Fibroblast of lung (primary cell): ENCODE measurements at regions not wholly inside any gene's neighbourhood (a gene's known extent, or its start where the extent isn't known, plus 50 kb on each side); places are given as distances from the start of the nearest gene placed in this dataset.

Experiments used
- DNase-seq, 2 donors: peaks; one replicate each; pipeline versions ENCODE4 v3.0.0 to v3.0.0-alpha.2; 2010; ENCODE audit warnings: low read depth in 2 of 2
- H2AFZ ChIP-seq: 2 replicates; pipeline ENCODE4 v1.5.1; 2012; ENCODE audit warnings: low read length, control low read depth, inconsistent platforms
- H3K27ac ChIP-seq: 2 replicates; pipeline ENCODE4 v1.5.1; 2011; ENCODE audit warnings: low read length, control low read depth; ENCODE audit not compliant: insufficient read depth
- H3K27me3 ChIP-seq: 2 replicates; pipeline ENCODE4 v1.5.1; 2011; ENCODE audit warnings: mild to moderate bottlenecking, low read length; ENCODE audit not compliant: control insufficient read depth, insufficient read depth
- H3K36me3 ChIP-seq: 2 replicates; pipeline ENCODE4 v1.5.1; 2011; ENCODE audit warnings: low read length; ENCODE audit not compliant: control insufficient read depth, insufficient read depth
- H3K4me1 ChIP-seq: 2 replicates; pipeline ENCODE4 v1.5.1; 2011; ENCODE audit warnings: low read length; ENCODE audit not compliant: control insufficient read depth, insufficient read depth; ENCODE audit errors: extremely low read depth
- H3K4me2 ChIP-seq: 2 replicates; pipeline ENCODE4 v1.5.1; 2011; ENCODE audit warnings: low read length, control low read depth; ENCODE audit not compliant: insufficient read depth; ENCODE audit errors: extremely low read depth
- H3K4me3 ChIP-seq, 4 experiments: fragments of 200-600 bp in 1 of 4; sonication (generic) in 1 of 4; replicated peaks in 1 of 4; 2 replicates each; pipeline ENCODE4 v1.5.1; 2011 to 2016; ENCODE audit warnings: low read length in 4 of 4, low read depth in 3 of 4, mild to moderate bottlenecking in 3 of 4, control low read depth in 2 of 4, inconsistent platforms in 1 of 4, mixed read lengths in 1 of 4; ENCODE audit not compliant: insufficient read depth in 1 of 4; ENCODE audit errors: control extremely low read depth in 1 of 4
- H3K79me2 ChIP-seq: 2 replicates; pipeline ENCODE4 v1.5.1; 2012; ENCODE audit warnings: mild to moderate bottlenecking, low read length, inconsistent platforms; ENCODE audit not compliant: control insufficient read depth, insufficient read depth
- H3K9ac ChIP-seq: 2 replicates; pipeline ENCODE4 v1.5.1; 2011; ENCODE audit warnings: mild to moderate bottlenecking, low read length, control low read depth; ENCODE audit not compliant: insufficient read depth
- H3K9me3 ChIP-seq: 2 replicates; pipeline ENCODE4 v1.5.1; 2012; ENCODE audit warnings: low read depth, low read length; ENCODE audit not compliant: control insufficient read depth, insufficient read depth
- H4K20me1 ChIP-seq: 2 replicates; pipeline ENCODE4 v1.5.1; 2011; ENCODE audit warnings: low read length; ENCODE audit not compliant: control insufficient read depth, insufficient read depth; ENCODE audit errors: extremely low read depth
- EZH2 ChIP-seq: IDR thresholded peaks from 2 replicates; pipeline ENCODE4 v1.5.1; 2012; ENCODE audit warnings: low read length, control low read depth, mild to moderate bottlenecking; ENCODE audit errors: missing control alignments
- TF ChIP-seq, protein P1 (sequence below), 2 donors: IDR thresholded peaks in 1 of 2; conservative IDR thresholded peaks in 1 of 2; 1 replicate in 1 of 2; 2 replicates in 1 of 2; pipeline ENCODE4 v1.5.1; 2011 to 2012; ENCODE audit warnings: low read length in 2 of 2, control low read depth in 1 of 2, inconsistent platforms in 1 of 2, low read depth in 1 of 2, mild to moderate bottlenecking in 1 of 2

DNA sequence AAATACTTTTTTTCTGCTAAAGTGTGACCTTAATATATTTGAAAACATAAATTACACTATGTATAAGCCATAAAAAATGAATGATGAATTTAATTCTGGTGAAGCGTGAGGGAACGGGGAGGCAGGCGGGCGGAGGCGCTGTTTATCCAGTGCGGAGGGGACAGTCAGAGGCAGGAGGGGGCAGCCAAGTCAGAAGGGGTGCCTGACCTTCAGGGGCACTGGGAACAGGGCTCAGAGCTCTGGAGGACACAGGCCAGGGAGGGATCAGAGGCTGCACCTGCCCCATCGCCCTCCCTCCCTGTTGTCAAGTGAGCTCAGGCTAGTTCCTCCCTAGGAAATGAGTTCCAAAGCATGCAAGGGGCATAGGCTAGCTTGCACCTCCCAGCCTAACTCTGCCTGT lies 82.0 kb upstream of the CASZ1 start:
- no peak overlapping the region for H3K27ac ChIP-seq
- no peak overlapping the region for H3K9ac ChIP-seq
- H3K79me2 ChIP-seq = no peaks in the 10 kb centered on the region
- H3K9me3 ChIP-seq = no peaks in the 10 kb centered on the region
- no peaks in the 10 kb centered on the region for H3K36me3 ChIP-seq
- no peak overlapping the region for H2AFZ ChIP-seq
- DNase-seq = no peak
- no peaks in the 10 kb centered on the region for H4K20me1 ChIP-seq
- no peaks in the 10 kb centered on the region for H3K4me1 ChIP-seq
- H3K4me3 ChIP-seq = no peak overlapping the region
- H3K27me3 ChIP-seq = no peaks in the 10 kb centered on the region
- TF ChIP-seq, protein P1, sequence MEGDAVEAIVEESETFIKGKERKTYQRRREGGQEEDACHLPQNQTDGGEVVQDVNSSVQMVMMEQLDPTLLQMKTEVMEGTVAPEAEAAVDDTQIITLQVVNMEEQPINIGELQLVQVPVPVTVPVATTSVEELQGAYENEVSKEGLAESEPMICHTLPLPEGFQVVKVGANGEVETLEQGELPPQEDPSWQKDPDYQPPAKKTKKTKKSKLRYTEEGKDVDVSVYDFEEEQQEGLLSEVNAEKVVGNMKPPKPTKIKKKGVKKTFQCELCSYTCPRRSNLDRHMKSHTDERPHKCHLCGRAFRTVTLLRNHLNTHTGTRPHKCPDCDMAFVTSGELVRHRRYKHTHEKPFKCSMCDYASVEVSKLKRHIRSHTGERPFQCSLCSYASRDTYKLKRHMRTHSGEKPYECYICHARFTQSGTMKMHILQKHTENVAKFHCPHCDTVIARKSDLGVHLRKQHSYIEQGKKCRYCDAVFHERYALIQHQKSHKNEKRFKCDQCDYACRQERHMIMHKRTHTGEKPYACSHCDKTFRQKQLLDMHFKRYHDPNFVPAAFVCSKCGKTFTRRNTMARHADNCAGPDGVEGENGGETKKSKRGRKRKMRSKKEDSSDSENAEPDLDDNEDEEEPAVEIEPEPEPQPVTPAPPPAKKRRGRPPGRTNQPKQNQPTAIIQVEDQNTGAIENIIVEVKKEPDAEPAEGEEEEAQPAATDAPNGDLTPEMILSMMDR (conservative IDR thresholded peaks at IDR 0.05 in 1 of 2, IDR thresholded peaks at IDR 0.05 in 1 of 2; ENCODE audit: low read depth in 1 of 2, low read length in 2 of 2) = no peak
- no peak for TF ChIP-seq EZH2
- no peak overlapping the region for H3K4me2 ChIP-seq

DNA sequence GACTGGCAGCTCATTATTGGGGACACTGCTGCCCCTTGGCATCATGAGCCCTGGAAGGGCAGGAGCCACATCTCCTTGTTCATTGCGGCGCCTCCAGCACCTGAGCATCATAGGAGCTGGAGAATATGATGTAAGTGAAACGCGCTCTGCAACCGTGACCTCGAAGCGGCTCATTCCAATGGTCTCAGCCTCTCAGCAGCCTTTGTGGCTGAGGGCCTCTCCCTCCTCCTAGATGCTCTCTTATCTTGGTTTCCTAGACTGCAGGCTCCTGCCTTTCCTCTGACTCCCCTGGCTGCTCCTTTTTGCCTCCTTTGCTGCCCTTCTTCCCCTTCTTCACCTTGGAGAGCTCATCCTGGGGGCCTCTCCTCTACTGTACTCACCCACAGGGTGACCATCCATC lies 83.6 kb upstream of the CASZ1 start:
- Histone ChIP-seq H3K79me2 (no peaks in the 10 kb centered on the region), H3K27me3 (no peaks in the 10 kb centered on the region), H2AFZ (no peak overlapping the region), H3K9me3 (no peaks in the 10 kb centered on the region), H3K36me3 (no peaks in the 10 kb centered on the region), H3K4me3 (no peak overlapping the region), H3K9ac (no peak overlapping the region), H3K4me2 (no peak overlapping the region), H3K4me1 (no peaks in the 10 kb centered on the region), H4K20me1 (no peaks in the 10 kb centered on the region), H3K27ac (no peak overlapping the region)
- no peak for DNase-seq
- TF ChIP-seq, protein P1 (conservative IDR thresholded peaks at IDR 0.05 in 1 of 2, IDR thresholded peaks at IDR 0.05 in 1 of 2; ENCODE audit: low read depth in 1 of 2, low read length in 2 of 2) = no peak
- TF ChIP-seq EZH2 = no peak

DNA sequence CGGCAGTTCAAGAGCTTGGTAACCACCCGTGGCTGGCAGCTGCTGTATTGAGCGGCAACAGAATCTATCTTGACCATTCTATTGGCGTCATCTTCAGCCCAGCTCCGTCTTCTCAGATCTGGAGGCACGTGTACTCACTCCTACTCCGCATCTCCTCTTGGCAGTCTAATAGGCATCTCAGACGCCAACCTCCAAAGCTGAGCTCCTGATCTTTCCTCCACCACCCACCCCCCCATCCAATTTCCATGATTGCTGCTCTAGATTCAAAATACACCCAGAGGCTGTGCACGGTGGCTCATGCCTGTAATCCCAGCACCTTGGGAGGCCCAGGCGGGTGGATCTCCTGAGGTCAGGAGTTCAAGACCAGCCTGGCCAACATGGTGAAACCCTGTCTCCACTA lies 84.6 kb upstream of the CASZ1 start:
- no peak for DNase-seq
- Histone ChIP-seq H3K4me2 (no peak overlapping the region), H3K9me3 (no peaks in the 10 kb centered on the region), H3K27me3 (no peaks in the 10 kb centered on the region), H3K27ac (no peak overlapping the region), H2AFZ (no peak overlapping the region), H3K4me3 (no peak overlapping the region), H3K79me2 (no peaks in the 10 kb centered on the region), H3K4me1 (no peaks in the 10 kb centered on the region), H4K20me1 (no peaks in the 10 kb centered on the region), H3K36me3 (no peaks in the 10 kb centered on the region), H3K9ac (no peak overlapping the region)
- no peak for TF ChIP-seq EZH2
- TF ChIP-seq, protein P1 (conservative IDR thresholded peaks at IDR 0.05 in 1 of 2, IDR thresholded peaks at IDR 0.05 in 1 of 2; ENCODE audit: low read depth in 1 of 2, low read length in 2 of 2) = no peak
